Astrocyte (in vitro differentiated cells and primary cell): ENCODE measurements at regions not wholly inside any gene's neighbourhood (a gene's known extent, or its start where the extent isn't known, plus 50 kb on each side); places are given as distances from the start of the nearest gene placed in this dataset.

Experiments used
- EZH2 ChIP-seq: IDR thresholded peaks from 2 replicates; pipeline ENCODE4 v1.6.1; 2012; ENCODE audit warnings: mild to moderate bottlenecking, low read length, inconsistent platforms; ENCODE audit not compliant: insufficient read depth
- TF ChIP-seq, protein P1 (sequence below): IDR thresholded peaks from 2 replicates; pipeline ENCODE4 v1.5.1; 2011; ENCODE audit warnings: low read depth, mild to moderate bottlenecking, inconsistent platforms, low read length, moderate library complexity; ENCODE audit not compliant: insufficient read depth

DNA sequence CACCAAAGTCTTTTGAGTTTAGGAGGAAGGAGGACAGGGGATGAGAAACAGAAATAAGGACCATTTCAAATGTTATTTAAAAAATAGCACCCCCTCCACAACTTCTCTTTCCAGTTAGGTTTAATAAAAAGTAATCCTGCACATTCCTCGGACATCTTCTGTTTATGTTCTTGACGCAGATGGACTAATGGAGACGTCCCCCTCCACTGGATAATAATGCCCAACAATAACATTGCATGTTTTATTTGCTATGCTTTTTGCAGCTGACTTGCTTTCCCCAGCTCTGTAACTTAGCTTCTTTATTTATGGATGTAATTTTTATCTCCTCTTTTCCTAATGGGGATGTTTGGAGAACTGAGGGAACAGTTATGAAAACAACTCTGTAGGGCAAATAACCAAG, 89.5 kb downstream of the MAT2B start:
- TF ChIP-seq, protein P1, sequence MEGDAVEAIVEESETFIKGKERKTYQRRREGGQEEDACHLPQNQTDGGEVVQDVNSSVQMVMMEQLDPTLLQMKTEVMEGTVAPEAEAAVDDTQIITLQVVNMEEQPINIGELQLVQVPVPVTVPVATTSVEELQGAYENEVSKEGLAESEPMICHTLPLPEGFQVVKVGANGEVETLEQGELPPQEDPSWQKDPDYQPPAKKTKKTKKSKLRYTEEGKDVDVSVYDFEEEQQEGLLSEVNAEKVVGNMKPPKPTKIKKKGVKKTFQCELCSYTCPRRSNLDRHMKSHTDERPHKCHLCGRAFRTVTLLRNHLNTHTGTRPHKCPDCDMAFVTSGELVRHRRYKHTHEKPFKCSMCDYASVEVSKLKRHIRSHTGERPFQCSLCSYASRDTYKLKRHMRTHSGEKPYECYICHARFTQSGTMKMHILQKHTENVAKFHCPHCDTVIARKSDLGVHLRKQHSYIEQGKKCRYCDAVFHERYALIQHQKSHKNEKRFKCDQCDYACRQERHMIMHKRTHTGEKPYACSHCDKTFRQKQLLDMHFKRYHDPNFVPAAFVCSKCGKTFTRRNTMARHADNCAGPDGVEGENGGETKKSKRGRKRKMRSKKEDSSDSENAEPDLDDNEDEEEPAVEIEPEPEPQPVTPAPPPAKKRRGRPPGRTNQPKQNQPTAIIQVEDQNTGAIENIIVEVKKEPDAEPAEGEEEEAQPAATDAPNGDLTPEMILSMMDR = no peak
- TF ChIP-seq EZH2 = no peak
